ENCODE measurements at regions not wholly inside any gene's neighbourhood (a gene's known extent, or its start where the extent isn't known, plus 50 kb on each side); places are given as distances from the start of the nearest gene placed in this dataset.

GRCh38 chr1:60387175-60387574 is 313.6 kb upstream of the C1orf87 start:
- H3K9me3 ChIP-seq: no peaks in the 10 kb centered on the region
- H3K4me1 ChIP-seq: no peaks in the 10 kb centered on the region
- H3K27ac ChIP-seq: no peak overlapping the region
- H3K4me3 ChIP-seq: no peak overlapping the region
- no peak for DNase-seq
- TF ChIP-seq, protein P1, sequence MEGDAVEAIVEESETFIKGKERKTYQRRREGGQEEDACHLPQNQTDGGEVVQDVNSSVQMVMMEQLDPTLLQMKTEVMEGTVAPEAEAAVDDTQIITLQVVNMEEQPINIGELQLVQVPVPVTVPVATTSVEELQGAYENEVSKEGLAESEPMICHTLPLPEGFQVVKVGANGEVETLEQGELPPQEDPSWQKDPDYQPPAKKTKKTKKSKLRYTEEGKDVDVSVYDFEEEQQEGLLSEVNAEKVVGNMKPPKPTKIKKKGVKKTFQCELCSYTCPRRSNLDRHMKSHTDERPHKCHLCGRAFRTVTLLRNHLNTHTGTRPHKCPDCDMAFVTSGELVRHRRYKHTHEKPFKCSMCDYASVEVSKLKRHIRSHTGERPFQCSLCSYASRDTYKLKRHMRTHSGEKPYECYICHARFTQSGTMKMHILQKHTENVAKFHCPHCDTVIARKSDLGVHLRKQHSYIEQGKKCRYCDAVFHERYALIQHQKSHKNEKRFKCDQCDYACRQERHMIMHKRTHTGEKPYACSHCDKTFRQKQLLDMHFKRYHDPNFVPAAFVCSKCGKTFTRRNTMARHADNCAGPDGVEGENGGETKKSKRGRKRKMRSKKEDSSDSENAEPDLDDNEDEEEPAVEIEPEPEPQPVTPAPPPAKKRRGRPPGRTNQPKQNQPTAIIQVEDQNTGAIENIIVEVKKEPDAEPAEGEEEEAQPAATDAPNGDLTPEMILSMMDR (IDR thresholded peaks at IDR 0.05): no peak
- intact Hi-C loops (cut with DNase I; ENCODE audit: low total_unique reads): no loop called here
- no peaks in the 10 kb centered on the region for H3K36me3 ChIP-seq
- H3K27me3 ChIP-seq: no peaks in the 10 kb centered on the region

- no peak overlapping the region for H3K4me3 ChIP-seq
- no peaks in the 10 kb centered on the region for H3K9me3 ChIP-seq
- H3K27ac ChIP-seq: no peak overlapping the region
- H3K4me1 ChIP-seq: no peaks in the 10 kb centered on the region
- TF ChIP-seq POLR2A (IDR thresholded peaks at IDR 0.05): no peak
- TF ChIP-seq, protein P1 (IDR thresholded peaks at IDR 0.05): no peak
- H3K36me3 ChIP-seq: no peaks in the 10 kb centered on the region
- no peaks in the 10 kb centered on the region for H3K27me3 ChIP-seq
- no peak for DNase-seq
- intact Hi-C loops (cut with DNase I; ENCODE audit: low total_unique reads): no loop called here
Measured at GRCh38 chr1:60386249-60386648, 312.7 kb upstream of the C1orf87 start.

DNA sequence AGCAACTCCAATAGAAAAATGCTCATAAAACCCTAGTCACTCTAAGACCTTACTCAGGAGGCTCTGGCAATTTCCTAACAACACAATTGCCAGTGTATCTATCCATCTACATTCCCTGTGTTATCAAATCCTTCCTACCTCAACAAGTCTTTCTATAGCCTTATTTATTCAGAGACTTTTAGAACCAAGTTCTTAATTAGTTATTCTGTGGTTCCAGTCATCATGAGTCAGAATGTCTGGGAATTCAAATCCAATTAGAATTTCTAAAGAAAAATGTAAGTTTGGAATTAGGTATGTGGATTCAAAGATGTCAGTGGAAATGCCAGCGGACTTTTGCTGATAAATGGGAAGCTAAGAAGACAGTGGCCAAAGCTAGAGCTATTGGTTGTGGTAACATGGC is 302.6 kb upstream of the C1orf87 start:
- H3K9me3 ChIP-seq: peaks cover 0 to 5% of the 10 kb centered on the region in 2 donors
- H3K4me1 ChIP-seq: no peaks in the 10 kb centered on the region
- no peak overlapping the region for H3K27ac ChIP-seq
- H3K4me3 ChIP-seq: no peak overlapping the region
- H3K36me3 ChIP-seq: no peaks in the 10 kb centered on the region
- H3K27me3 ChIP-seq: no peaks in the 10 kb centered on the region
- DNase-seq: no peak
- intact Hi-C loops (cut with DNase I; ENCODE audit: low total_unique reads): no loop called here
- no peak for TF ChIP-seq POLR2A (IDR thresholded peaks at IDR 0.05)

DNA sequence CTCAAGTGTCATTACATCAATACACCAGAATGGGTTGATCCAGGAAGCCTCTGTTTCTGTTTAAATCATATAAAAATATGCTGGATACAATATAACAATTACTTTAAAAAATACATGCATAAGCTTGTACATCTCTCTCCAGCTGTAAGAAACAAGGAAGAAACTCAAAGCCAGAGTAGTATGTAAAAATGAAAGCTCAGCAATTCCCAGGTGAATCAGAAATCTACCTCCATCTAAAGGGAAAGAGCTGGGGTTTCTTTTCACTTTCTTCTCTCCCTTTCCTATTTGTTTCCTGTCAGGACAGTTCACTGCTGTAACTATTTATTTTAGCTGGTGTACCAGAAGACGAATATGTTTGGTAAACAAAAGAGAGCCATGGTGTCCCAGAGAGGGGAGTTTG is 301.0 kb upstream of the C1orf87 start:
- no peak overlapping the region for H3K4me3 ChIP-seq
- peaks cover 0 to 5% of the 10 kb centered on the region in 2 donors for H3K9me3 ChIP-seq
- TF ChIP-seq POLR2A (IDR thresholded peaks at IDR 0.05): no peak
- TF ChIP-seq, protein P1 (IDR thresholded peaks at IDR 0.05): no peak
- intact Hi-C loops (cut with DNase I; ENCODE audit: low total_unique reads): no loop called here
- H3K27me3 ChIP-seq: no peaks in the 10 kb centered on the region
- H3K4me1 ChIP-seq: no peaks in the 10 kb centered on the region
- no peak for DNase-seq
- no peak overlapping the region for H3K27ac ChIP-seq
- no peaks in the 10 kb centered on the region for H3K36me3 ChIP-seq

DNA sequence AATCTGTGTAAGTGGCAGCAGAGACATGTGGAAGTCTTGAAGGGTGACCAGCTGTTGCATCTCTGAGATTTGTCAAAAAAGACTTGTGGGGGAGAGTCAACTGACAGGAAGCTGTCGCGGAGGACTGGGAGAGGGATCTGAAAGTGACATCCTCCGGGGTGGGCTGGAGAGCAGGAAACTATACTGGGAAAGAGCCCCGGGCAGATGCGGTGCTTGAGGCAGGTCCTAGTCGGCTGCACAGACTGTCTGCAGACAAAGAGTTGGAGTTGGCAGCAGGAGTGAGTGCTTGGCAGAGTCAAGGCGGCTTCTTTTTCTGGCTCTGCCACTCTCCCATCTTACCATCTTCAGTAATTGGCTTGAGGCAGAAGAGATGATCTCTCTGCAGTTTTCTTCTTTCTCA is 294.0 kb upstream of the C1orf87 start:
- H3K27me3 ChIP-seq: no peaks in the 10 kb centered on the region
- intact Hi-C loops (cut with DNase I; ENCODE audit: low total_unique reads): no loop called here
- TF ChIP-seq, protein P1 (IDR thresholded peaks at IDR 0.05): no peak
- no peak for TF ChIP-seq POLR2A (IDR thresholded peaks at IDR 0.05)
- peaks cover 0 to 5% of the 10 kb centered on the region in 2 donors for H3K9me3 ChIP-seq
- H3K4me3 ChIP-seq: no peak overlapping the region
- H3K4me1 ChIP-seq: no peaks in the 10 kb centered on the region
- H3K36me3 ChIP-seq: no peaks in the 10 kb centered on the region
- no peak for DNase-seq
- no peak overlapping the region for H3K27ac ChIP-seq

DNA sequence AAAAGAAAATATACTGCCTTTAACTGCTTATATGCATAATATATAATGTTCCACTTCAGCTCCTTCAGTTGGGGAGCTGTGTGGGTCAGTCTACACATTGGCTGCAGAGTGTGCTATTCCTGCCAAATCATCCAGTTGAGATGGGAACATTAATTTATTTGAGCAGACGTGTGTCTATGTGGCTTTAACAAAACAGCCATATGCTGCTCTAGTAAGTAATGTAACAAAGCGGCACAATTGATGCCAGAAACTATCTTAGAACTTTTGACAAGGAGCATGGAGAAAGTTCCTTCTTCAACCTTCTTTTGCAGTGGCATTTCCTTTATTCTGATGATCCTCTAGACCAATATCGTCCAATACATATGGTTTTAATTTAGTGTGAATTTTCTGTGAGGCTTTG is 285.9 kb upstream of the C1orf87 start:
- Histone ChIP-seq H3K4me1 (no peaks in the 10 kb centered on the region), H3K9me3 (no peaks in the 10 kb centered on the region), H3K4me3 (no peak overlapping the region), H3K27me3 (no peaks in the 10 kb centered on the region), H3K36me3 (no peaks in the 10 kb centered on the region), H3K27ac (no peak overlapping the region)
- DNase-seq: no peak
- TF ChIP-seq, protein P1 (IDR thresholded peaks at IDR 0.05): no peak
- TF ChIP-seq POLR2A (IDR thresholded peaks at IDR 0.05): no peak
- intact Hi-C loops (cut with DNase I; ENCODE audit: low total_unique reads): no loop called here
